GM21423 (cell line): ENCODE measurements at regions not wholly inside any gene's neighbourhood (a gene's known extent, or its start where the extent isn't known, plus 50 kb on each side); places are given as distances from the start of the nearest gene placed in this dataset.
"Not testable (repeated sequence)": the region's sequence is repeated elsewhere in the genome, so short reads cannot be mapped to it uniquely, and the experiment has no call there.

Source experiments
- ATAC-seq: cut with Tn5 transposase; IDR thresholded peaks from one replicate; pipeline ENCODE4 v1.9.1; 2021; ENCODE audit warnings: mild to moderate bottlenecking, moderate library complexity; ENCODE audit not compliant: unreplicated experiment

- ATAC-seq: no peak
Observed at GRCh38 chr1:4062560-4062959, 162.5 kb upstream of the C1orf174 start.

DNA sequence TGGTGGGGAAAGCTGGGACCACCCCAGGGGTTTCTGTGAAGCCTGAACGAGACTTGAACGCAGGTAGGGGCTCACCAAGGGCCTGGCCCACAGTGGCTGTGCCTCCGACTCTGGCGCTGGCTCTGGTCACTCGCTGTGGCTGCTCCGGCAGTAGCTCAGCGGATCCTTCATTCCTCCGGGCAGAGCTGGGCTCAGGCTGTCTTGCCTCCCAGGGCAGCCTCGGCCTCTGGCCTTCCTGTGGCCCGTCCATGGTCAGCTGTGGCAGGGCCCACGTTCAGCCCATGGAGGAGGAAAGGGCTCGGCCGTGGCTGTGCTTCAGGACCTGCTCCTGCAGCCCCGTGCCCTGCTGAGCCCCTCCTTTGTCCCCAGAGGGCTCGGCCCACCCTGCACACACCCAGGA is 162.9 kb upstream of the C1orf174 start:
- ATAC-seq: no peak

GRCh38 chr1:4063516-4063915 is 163.4 kb upstream of the C1orf174 start:
- ATAC-seq: no peak

GRCh38 chr1:4064150-4064889 is 164.2 kb upstream of the C1orf174 start:
- no peak for ATAC-seq

DNA sequence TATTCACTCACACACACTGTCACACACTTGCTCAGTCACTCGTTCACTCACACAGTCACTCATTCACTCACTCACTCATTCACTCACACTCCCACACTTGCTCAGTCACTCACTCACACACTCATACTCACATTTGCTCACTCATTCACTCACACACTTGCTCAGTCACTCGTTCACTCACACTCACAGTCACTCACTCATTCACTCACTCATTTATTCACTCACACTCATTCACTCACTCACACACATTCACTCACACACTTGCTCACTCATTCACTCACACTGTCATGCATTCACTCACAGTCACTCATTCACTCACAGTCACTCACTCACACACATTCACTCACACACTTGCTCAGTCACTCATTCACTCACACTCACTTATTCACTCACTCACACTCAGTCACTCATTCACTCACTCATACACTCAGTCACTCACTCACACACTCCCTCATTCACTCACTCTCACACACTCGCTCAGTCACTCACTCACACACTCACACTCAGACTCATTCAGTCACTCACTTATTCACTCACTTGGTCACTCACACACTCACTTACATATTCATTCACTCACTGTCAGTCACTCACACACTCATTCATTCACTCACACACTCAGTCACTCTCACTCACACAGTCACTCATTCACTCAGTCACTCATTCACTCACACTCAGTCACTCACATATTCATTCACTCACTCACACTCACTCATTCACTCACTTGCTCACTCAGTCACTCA is 167.0 kb upstream of the C1orf174 start:
- ATAC-seq: no peak

DNA sequence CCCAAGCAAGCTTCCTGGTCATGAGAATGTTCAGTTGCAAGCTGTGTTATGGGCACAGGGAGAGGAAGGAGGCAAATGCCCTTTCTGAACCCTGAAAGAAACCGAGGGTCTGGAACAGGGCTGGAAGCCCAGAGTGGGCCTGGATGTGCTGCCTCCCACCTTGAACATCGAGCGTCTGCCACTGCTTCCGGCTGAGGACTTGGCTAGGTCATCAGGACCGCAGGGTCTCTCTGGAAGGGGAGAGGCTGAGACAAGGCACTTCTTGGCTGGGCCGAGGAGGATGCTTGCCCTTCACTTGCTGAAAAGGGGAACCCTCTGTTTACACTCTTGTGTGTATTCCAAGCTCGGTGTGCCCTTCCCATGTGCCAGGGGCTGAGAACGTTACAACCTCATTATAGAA is 168.0 kb upstream of the C1orf174 start:
- ATAC-seq: no peak

- no peak for ATAC-seq
Observed at GRCh38 chr1:4071653-4072052, 171.6 kb upstream of the C1orf174 start.

GRCh38 chr1:4072481-4073153 is 172.5 kb upstream of the C1orf174 start:
- ATAC-seq: no peak

DNA sequence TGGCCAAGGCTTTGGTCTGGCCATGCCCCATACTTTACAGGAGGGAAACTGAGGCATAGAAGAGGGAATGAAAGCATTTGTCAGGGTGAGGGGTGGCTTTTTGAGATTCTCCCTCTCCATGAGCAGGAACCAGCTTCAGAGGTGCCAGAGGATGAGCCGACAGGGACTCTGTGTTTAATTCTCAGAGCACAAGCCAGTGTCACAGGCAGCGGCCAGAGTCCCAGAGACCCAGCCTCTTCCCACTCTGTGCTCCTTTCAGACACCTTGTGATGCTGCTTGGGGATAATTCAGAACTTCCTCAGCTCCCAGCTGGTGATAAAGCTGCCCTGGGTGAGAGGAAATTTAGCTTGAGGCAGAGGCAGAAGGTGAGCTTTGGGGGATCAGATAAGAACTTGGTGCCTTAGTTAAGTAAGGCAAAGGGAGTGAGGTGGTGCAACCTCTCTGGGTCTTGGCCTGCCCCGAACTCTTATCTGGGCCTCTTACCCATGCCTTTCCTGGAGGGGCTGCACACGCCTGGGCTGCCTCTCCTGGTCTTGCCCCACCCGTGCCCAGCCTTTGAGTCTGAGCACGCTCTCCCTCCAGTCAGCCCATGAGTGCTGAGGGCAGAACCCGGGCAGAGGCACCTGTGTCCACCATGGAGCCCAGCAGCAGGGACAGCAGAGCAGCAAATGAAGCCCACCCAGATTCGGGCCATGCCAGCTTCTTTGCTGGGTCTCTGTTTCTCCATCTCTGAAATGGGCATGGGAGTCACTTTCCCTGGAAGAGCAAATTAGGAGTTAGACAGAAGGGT is 175.6 kb upstream of the C1orf174 start:
- no peak for ATAC-seq

- ATAC-seq: no peak
Observed at GRCh38 chr1:4076346-4076745, 176.3 kb upstream of the C1orf174 start.

DNA sequence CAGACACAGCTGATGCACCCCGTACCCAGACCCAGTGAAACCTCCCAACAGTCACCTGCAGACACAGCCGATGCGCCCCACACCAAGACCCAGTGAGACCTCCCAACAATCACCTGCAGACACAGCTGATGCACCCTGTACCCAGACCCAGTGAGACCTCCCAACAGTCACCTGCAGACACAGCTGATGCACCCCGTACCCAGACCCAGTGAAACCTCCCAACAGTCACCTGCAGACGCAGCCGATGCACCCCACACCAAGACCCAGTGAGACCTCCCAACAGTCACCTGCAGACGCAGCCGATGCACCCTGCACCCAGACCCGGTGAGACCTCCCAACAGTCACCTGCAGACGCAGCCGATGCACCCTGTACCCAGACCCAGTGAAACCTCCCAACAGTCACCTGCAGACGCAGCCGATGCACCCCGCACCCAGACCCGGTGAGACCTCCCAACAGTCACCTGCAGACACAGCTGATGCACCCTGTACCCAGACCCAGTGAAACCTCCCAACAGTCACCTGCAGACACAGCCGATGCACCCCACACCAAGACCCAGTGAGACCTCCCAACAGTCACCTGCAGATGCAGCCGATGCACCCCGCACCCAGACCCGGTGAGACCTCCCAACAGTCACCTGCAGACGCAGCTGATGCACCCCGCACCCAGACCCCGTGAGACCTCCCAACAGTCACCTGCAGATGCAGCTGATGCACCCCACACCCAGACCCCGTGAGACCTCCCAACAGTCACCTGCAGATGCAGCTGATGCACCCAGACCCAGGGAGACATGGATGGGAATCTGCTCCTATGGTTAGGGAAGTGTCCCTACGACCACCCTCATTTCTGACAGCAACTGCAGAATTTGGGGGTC is 178.3 kb upstream of the C1orf174 start:
- ATAC-seq: not testable (repeated sequence)

DNA sequence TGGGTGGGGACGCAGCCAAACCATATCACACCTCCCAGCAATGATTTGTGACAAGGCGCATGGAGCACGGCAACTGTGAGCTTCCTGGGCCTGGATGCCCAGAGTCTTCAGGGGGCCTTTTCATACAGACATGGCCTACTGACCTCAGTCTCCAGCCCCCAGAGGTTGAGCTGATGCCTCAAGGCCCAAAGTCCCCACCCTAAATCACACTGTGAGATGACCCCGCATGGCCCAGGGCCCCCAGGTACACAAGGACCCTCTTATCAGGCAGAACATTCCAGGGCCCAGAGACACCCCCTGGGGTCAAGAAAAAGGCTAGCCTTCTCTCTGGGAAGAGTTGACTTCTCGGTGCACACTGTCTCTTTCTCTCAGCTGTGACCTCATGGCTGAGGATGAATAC is 179.7 kb upstream of the C1orf174 start:
- no peak for ATAC-seq

GRCh38 chr1:4081806-4082711 is 182.0 kb upstream of the C1orf174 start:
- ATAC-seq: no peak

- ATAC-seq: no peak
Observed at GRCh38 chr1:4083231-4084047, 183.4 kb upstream of the C1orf174 start.

GRCh38 chr1:4084048-4084431 is 184.0 kb upstream of the C1orf174 start:
- ATAC-seq: no peak

DNA sequence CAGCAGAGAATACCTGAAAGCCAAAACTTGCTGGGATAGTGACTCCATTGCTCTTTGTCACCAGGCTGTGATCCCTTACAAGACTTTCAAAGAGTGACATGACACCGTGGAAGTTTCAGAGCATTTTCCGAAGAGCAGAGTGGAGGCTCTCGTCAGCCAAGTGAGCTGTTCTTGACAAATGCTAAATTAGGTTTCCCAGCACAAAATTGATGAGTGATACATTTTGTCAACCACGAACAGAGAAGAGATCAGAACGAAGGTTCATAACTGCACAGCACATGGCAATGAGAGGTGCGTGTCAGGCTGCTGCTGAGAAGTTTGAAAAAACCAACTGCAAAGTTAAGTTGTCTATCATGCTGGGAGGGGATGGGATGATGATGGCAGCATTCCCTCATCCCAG is 184.4 kb upstream of the C1orf174 start:
- ATAC-seq: no peak

DNA sequence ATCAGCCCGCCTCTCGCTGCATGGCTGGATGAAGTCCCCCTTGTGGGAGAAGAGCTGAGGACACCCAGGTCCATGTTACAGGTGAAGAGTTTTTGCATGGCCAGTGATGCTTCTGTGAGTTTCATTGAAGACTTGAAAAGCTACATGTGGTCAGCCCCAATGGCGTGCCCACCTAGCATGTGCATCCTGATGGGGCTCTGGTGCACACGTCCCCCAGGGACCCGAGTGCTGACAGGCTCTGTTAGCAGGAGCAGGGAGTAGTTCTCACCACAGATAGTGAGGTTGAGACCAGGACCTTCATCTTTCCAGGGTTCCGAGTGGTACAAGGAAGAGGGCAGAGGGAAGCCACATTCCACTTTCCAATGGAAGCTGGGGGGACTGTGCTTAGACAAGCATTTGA is 184.8 kb upstream of the C1orf174 start:
- ATAC-seq: no peak

- no peak for ATAC-seq
Observed at GRCh38 chr1:4085546-4085945, 185.5 kb upstream of the C1orf174 start.
